ENCODE measurements at regions not wholly inside any gene's neighbourhood (a gene's known extent, or its start where the extent isn't known, plus 50 kb on each side); places are given as distances from the start of the nearest gene placed in this dataset.

GRCh38 chr9:118362596-118362995 lies 658.4 kb downstream of the TLR4 start:
- H3K4me1 ChIP-seq = no peaks in the 10 kb centered on the region
- no peak for TF ChIP-seq CTCF (IDR thresholded peaks at IDR 0.05; ENCODE audit: low read depth, low read length)
- H3K9me3 ChIP-seq = no peaks in the 10 kb centered on the region; the same call in 1 of the 2 replicates
- no peaks in the 10 kb centered on the region for H3K36me3 ChIP-seq
- no peak for DNase-seq
- no peak overlapping the region for H3K4me3 ChIP-seq (ENCODE audit: low read depth, low read length)
- H3K27me3 ChIP-seq = no peaks in the 10 kb centered on the region

GRCh38 chr9:118364266-118365106 lies 660.3 kb downstream of the TLR4 start:
- no peaks in the 10 kb centered on the region for H3K4me1 ChIP-seq
- H3K27me3 ChIP-seq = no peaks in the 10 kb centered on the region
- TF ChIP-seq CTCF (IDR thresholded peaks at IDR 0.05; ENCODE audit: low read depth, low read length) = no peak
- no peaks in the 10 kb centered on the region for H3K36me3 ChIP-seq
- H3K9me3 ChIP-seq = no peaks in the 10 kb centered on the region; the same call in 1 of the 2 replicates
- H3K4me3 ChIP-seq (ENCODE audit: low read depth, low read length) = no peak overlapping the region
- no peak for DNase-seq

GRCh38 chr9:118366228-118366627 lies 662.0 kb downstream of the TLR4 start:
- no peak for DNase-seq
- Histone ChIP-seq H3K9me3 (no peaks in the 10 kb centered on the region; the same call in 1 of the 2 replicates), H3K27me3 (no peaks in the 10 kb centered on the region), H3K4me1 (no peaks in the 10 kb centered on the region), H3K36me3 (no peaks in the 10 kb centered on the region), H3K4me3 (ENCODE audit: low read depth, low read length) (no peak overlapping the region)
- TF ChIP-seq CTCF (IDR thresholded peaks at IDR 0.05; ENCODE audit: low read depth, low read length) = no peak

- H3K27me3 ChIP-seq = no peaks in the 10 kb centered on the region
- DNase-seq = no peak
- H3K9me3 ChIP-seq = no peaks in the 10 kb centered on the region; the same call in 1 of the 2 replicates
- H3K4me1 ChIP-seq = no peaks in the 10 kb centered on the region
- no peak for TF ChIP-seq CTCF (IDR thresholded peaks at IDR 0.05; ENCODE audit: low read depth, low read length)
- no peaks in the 10 kb centered on the region for H3K36me3 ChIP-seq
- no peak overlapping the region for H3K4me3 ChIP-seq (ENCODE audit: low read depth, low read length)
Observed at GRCh38 chr9:118367383-118367782, 663.2 kb downstream of the TLR4 start.

GRCh38 chr9:118384531-118385100 lies 680.4 kb downstream of the TLR4 start:
- no peaks in the 10 kb centered on the region for H3K36me3 ChIP-seq
- DNase-seq = no peak
- no peaks in the 10 kb centered on the region for H3K9me3 ChIP-seq
- H3K4me3 ChIP-seq (ENCODE audit: low read depth, low read length) = no peak overlapping the region
- no peak for TF ChIP-seq CTCF (IDR thresholded peaks at IDR 0.05; ENCODE audit: low read depth, low read length)
- no peaks in the 10 kb centered on the region for H3K27me3 ChIP-seq
- no peaks in the 10 kb centered on the region for H3K4me1 ChIP-seq

- no peak overlapping the region for H3K4me3 ChIP-seq (ENCODE audit: low read depth, low read length)
- no peaks in the 10 kb centered on the region for H3K4me1 ChIP-seq
- H3K9me3 ChIP-seq = no peaks in the 10 kb centered on the region
- no peaks in the 10 kb centered on the region for H3K27me3 ChIP-seq
- H3K36me3 ChIP-seq = no peaks in the 10 kb centered on the region
- no peak for TF ChIP-seq CTCF (IDR thresholded peaks at IDR 0.05; ENCODE audit: low read depth, low read length)
- DNase-seq = no peak
Observed at GRCh38 chr9:118395415-118395814, 691.2 kb downstream of the TLR4 start.

Measured in BE2C (cell line).